HEK293T (cell line): ENCODE measurements at regions not wholly inside any gene's neighbourhood (a gene's known extent, or its start where the extent isn't known, plus 50 kb on each side); places are given as distances from the start of the nearest gene placed in this dataset.

ENCODE experiments used
- ARNT ChIP-seq: fragments of 450-650 bp; IDR thresholded peaks from 2 replicates; pipeline ENCODE4 v1.6.1; 2017; ENCODE audit warnings: mild to moderate bottlenecking
- BHLHE40 ChIP-seq: fragments of 450-650 bp; IDR thresholded peaks from 2 replicates; pipeline ENCODE4 v1.6.1; 2016; ENCODE audit warnings: mild to moderate bottlenecking, moderate library complexity, borderline replicate concordance
- ELF4 ChIP-seq: fragments of 450-650 bp; IDR thresholded peaks from 2 replicates; pipeline ENCODE4 v1.6.1; 2017; ENCODE audit warnings: antibody characterized with exemption
- FOXA1 ChIP-seq: fragments of 450-650 bp; IDR thresholded peaks from 2 replicates; pipeline ENCODE4 v1.6.1; 2016; ENCODE audit warnings: mild to moderate bottlenecking
- FOXK2 ChIP-seq: fragments of 450-650 bp; IDR thresholded peaks from 2 replicates; pipeline ENCODE4 v1.6.1; 2016; ENCODE audit warnings: mild to moderate bottlenecking
- FOXM1 ChIP-seq: fragments of 450-650 bp; IDR thresholded peaks from 2 replicates; pipeline ENCODE4 v1.6.1; 2017; ENCODE audit warnings: mild to moderate bottlenecking, borderline replicate concordance
- HDGF ChIP-seq: fragments of 450-650 bp; IDR thresholded peaks from 2 replicates; pipeline ENCODE4 v1.6.1; 2017; ENCODE audit warnings: antibody characterized with exemption, borderline replicate concordance
- NFRKB ChIP-seq: fragments of 450-650 bp; IDR thresholded peaks from 2 replicates; pipeline ENCODE4 v1.6.1; 2016; ENCODE audit warnings: mild to moderate bottlenecking, moderate library complexity
- SP1 ChIP-seq: fragments of 450-650 bp; IDR thresholded peaks from 2 replicates; pipeline ENCODE4 v1.6.1; 2017
- SUZ12 ChIP-seq: fragments of 450-650 bp; IDR thresholded peaks from 2 replicates; pipeline ENCODE4 v1.6.1; 2016; ENCODE audit warnings: mild to moderate bottlenecking
- TARDBP ChIP-seq: fragments of 450-650 bp; IDR thresholded peaks from 2 replicates; pipeline ENCODE4 v1.6.1; 2016
- TF ChIP-seq, protein P1 (sequence below): fragments of 450-650 bp; IDR thresholded peaks from 2 replicates; pipeline ENCODE4 v1.6.1; 2016

DNA sequence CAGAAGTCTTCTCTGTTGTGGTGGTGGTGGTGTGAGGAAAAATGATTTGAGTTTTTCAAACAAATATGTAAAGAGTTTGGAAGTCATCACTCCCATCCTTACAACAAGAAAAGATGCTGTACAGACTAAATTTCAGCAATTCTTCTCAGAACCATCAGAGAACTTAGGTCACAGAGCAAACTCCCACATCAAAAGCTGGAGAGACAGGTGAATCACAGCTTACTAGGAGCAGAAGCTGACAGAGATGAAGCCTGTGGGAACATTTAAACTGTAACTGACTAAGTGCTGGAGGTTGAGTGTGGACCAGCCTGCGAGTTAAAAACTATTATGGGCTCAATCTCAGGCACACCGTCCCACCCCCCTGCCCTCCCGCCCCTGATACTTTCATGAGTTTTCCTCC lies 97.3 kb downstream of the AKR1D1 start:
- TF ChIP-seq SUZ12 (no peak), FOXA1 (no peak), FOXK2 (no peak), BHLHE40 (no peak), HDGF (no peak), ELF4 (no peak), TARDBP (no peak), FOXM1 (no peak), NFRKB (no peak), SP1 (no peak), ARNT (no peak)
- TF ChIP-seq, protein P1, sequence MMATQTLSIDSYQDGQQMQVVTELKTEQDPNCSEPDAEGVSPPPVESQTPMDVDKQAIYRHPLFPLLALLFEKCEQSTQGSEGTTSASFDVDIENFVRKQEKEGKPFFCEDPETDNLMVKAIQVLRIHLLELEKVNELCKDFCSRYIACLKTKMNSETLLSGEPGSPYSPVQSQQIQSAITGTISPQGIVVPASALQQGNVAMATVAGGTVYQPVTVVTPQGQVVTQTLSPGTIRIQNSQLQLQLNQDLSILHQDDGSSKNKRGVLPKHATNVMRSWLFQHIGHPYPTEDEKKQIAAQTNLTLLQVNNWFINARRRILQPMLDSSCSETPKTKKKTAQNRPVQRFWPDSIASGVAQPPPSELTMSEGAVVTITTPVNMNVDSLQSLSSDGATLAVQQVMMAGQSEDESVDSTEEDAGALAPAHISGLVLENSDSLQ, result no peak
